GM21737 (cell line): ENCODE measurements at regions not wholly inside any gene's neighbourhood (a gene's known extent, or its start where the extent isn't known, plus 50 kb on each side); places are given as distances from the start of the nearest gene placed in this dataset.

Experiments used
- ATAC-seq: cut with Tn5 transposase; IDR thresholded peaks from one replicate; pipeline ENCODE4 v1.9.1; 2021; ENCODE audit warnings: mild to moderate bottlenecking, moderate library complexity; ENCODE audit not compliant: unreplicated experiment

DNA sequence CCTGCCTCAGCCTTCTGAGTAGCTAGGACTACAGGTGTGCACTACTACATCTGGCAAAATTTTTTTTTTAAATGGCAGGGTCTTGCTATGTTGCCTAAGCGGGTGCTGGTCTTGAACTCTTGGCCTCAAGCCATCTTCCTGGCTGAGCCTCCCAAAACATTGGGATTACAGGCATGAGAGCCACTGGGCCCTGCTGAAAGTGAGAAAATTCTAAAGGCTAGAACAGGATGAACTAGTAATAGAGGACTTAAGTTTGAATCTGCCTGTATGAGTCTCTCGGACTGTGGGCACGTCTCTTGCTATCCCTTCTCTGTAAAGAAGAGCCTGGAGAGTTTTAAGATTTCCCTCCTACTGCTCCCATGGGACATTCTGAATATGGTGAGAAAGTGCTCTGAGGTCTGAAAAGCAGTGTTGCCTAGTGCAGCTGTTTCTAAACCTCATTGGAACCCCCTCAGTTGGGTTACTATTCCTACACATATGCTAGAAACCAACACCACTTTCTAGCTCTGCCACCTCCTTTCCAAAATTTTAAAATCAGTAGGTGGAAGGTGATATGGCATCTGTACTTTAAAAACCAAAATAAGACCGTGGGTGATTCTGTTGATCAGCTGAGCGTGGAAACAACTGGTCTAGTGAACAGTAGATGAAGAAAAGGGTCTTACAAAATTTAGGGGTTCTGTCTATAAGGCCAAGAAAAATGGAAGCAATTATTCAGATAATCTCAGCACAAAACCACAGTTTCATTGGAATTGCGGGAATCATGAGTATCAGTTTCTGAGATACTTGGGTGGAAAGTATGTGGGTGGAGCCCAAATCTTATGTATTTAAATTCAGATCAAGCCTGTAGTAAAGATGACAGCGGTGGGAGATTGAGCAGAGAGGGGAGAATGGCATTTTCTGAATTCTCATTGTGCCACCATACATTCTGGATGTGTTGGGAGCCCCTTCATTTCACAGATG is 259.8 kb upstream of the CXCR4 start:
- no peak for ATAC-seq

- ATAC-seq: no peak
These were observed 258.9 kb upstream of the CXCR4 start for GRCh38 chr2:136376798-136377211.

DNA sequence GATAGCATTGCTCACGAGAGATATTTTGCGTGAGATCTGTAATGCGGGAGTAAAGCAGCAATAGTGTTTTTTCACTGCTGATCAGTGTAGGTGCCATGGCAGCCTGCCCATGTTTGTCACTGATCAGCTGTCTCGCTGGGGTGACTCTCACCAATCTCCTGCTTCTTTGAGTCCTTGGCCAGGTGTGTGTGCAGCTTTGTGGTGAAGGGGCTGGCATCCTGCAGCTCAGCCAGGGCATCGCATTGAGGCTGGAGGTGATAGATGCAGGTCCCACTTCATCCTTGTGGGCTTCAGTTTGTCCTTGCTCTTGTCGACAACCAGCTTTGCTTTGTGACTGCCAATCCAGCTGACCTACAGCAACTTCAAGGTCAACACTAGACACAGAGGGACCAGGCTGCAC is 258.3 kb upstream of the CXCR4 start:
- no peak for ATAC-seq

DNA sequence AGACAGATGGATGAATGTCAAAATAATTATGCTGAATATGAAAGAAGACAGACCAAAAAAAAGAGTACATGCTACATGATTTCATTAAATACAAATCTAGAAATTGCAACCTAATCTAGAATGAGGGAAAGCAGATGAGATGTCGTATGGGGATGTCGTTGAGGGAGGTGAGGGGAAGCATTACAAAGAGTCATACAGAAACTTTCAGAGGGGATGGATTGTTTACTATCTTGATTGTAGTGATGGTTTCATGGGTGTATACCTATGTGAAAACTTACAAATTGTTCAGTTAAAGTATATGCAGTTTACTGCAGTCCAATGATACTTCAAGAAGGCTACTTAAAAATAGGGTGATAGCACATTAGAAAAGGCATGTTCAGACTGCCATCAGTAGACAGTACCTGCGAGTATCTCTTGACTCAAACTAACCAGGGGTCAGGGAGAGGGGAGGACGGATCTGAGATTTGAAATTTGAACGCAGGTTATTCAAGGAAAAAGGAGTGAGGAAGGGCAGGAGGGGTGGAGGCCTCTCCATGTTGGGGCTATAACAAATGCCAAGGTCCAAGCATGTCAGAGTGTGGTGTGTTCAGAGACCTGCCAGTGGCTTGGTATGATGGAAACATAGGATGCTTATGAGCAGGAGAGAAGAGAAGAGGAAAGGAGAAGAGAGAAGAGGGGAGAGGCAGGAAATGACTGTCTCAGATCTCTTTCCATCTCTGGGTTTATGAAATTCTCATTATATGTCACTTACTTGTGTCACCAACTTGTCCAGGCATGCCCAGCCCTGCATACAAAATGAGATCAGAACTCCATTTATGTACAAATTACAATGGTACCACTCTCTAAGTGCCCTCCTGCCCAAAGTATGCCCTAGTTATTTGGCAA is 257.3 kb upstream of the CXCR4 start:
- ATAC-seq: no peak

DNA sequence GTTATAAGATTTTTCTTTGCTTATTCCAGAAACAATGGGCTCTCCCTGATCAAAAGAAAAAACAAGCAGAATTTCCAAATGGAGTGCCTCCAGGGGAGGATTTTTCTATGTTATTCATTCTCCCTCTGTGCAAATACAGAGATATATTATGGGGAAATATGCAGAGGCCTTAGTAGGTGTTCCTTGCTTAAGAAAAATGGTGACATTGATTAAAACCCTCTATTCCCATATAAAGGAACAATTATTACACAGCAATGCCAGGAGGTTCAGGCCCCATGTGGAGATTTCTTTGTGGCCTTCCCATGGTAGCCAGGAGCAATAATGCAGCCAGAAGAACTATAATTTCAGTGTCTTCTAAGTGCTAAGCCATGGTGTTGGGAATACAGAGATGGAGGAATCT is 255.9 kb upstream of the CXCR4 start:
- no peak for ATAC-seq

DNA sequence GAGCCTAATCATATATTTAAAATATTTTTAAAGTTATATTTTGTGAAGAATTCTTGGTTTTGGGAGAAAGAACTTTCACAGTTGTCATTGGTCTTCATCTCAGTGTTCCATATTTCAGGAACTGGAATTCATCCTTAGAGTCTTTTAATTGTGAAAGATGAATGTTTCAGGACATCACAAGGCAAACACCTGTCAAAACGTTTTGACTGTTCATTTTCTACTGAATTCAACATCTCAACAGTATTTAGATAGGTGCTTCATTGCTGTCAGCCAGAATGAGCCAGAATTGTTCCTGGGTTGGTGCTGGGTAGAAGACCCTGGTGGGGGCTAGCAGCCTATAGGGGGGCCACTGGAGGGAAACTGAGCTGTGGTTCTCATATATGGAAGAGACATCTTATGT is 255.1 kb upstream of the CXCR4 start:
- no peak for ATAC-seq

DNA sequence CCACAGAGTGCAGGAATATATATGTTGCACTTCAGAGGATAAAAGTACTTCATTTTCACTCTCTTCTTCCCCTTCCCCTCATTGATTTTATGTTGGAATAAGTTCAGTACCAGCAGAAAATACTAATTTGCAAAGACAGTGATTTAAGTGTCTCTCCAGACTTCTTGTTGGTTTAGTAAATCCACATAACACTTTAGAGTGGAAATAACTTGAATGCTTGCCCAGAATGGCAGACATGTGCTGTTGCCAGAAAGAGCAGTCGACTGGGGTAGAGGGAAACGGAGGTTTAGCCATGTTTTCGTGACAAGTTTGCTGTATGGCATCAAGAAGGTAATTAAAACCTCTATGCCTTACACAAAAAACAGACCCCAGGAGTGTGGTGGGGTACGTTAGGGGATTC is 246.0 kb upstream of the CXCR4 start:
- ATAC-seq: no peak

DNA sequence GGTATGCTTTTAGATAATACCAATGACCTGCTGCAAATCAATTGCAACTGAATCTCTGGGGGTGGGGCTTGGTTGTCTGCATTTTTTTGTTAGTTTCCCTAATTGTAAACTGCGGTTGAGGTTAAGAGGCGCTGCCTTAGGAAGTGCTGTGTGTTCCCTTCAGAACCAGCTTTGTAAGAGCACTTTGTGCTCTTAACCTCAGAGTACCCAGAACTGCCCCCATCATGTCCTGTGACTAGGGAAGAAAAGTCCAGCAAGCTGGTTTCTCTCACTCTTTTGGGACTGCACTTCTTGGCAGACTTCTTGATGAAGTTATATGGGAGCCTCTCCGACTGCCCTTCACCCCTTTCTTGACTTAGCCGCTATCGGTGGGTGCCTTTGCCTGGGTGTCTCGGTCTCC is 245.5 kb upstream of the CXCR4 start:
- ATAC-seq: no peak

GRCh38 chr2:136362676-136363390 is 244.9 kb upstream of the CXCR4 start:
- ATAC-seq: peak; percentile 90

GRCh38 chr2:136361521-136361920 is 243.6 kb upstream of the CXCR4 start:
- ATAC-seq: no peak

- ATAC-seq: no peak
These were observed 242.8 kb upstream of the CXCR4 start for GRCh38 chr2:136360790-136361189.

DNA sequence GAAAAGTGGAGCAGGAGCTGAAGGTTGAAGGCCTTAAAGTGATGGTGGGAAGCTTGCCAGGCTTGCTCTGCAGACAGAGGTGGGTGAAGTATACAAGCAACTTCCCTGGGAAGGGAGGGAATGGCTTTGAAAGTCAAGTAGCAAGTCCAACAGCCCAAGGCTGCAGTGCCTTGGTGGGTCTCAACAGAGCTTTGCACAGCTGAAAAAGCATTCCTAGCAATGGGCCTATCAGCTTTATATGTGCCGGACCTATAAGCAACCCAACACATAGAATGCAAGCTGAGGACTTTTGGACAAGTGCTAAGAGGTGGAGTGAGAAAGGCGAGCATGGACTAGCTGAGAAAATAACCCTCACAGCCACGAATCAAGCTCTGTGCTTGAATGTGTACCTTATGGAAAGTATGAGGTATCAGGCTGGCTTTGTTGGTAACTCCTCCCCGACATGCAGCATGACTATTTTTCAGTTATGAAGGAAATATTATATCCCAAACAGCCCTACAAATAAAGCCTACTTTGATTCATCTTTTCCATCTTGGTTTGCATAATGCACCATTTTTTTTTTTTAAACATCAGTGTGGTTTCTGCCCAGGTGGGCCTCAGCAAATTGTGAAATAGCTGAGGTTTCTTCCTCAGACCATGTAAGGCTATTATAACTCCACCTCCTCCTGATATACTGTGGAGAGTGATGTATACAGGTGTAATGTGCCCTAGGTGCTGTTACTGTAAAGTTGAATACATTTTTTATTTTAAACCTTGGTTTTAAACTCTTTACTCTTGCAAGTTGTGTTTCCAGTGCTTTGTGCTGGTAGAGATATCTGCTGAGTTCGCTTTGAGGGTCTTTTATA is 241.4 kb upstream of the CXCR4 start:
- no peak for ATAC-seq

- no peak for ATAC-seq
These were observed 240.6 kb upstream of the CXCR4 start for GRCh38 chr2:136358576-136358975.

GRCh38 chr2:136357007-136357380 is 239.0 kb upstream of the CXCR4 start:
- ATAC-seq: no peak

DNA sequence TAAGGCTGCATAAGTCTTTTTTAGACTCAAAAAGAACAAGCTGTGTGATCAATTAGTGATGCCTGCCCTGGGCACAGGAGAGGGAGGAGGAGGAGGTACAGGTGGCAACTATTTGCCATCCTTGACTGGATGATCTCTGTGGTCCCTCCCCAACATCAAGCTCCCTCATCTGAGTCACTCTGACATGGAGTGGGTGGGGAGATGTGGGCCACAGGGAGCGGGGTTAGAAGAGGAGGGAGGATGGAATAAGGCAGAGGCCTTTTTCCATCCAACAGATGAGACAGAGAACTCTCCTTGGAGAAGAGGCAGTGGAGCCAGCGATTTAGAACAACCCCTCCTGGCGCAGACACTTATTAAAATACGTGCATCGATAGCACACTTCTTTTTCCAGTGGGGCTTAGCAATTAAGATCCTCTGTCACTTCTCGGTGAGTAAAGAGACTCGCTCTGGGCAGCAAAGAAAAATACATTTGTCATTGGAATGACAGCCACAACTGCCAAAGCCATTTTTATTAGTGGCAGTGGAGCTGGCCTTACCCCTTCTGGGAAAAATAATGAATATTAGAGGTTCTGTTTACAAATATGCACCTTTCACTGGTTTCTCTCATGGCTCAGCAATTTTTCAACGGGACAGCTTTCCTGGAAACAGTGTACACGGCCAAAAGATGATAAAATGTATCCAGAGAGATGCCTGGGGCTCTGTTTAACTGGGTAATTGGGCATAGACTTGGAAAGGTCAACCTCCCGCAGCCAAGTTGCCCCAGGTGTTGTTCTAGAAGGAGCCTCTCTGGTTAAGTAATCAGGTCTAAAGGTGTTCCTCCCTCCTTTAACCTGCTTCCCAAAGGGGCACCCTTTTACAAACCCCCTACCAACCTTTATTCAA is 238.4 kb upstream of the CXCR4 start:
- ATAC-seq: no peak

GRCh38 chr2:136351684-136352083 is 233.7 kb upstream of the CXCR4 start:
- ATAC-seq: no peak

- ATAC-seq: no peak
These were observed 230.0 kb upstream of the CXCR4 start for GRCh38 chr2:136347981-136348380.

DNA sequence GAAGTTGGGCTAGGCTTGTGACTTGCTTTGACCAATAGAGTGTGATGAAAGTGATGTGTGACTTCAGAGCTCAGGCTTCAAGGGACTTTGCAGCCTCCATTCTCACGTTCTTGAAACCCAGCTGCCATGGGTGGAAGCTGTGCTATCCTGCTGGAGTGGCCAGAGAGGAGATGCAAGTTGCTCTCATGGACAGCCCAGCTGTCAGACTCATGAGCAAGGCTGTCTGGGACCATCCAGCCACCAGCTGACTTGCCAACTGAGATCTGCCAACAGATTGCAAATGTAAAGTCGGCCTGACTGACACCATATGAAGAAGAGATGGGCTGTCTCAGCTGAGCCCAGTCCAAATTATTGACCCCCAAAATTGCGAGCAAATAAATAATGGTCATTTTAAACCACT is 226.4 kb upstream of the CXCR4 start:
- no peak for ATAC-seq

DNA sequence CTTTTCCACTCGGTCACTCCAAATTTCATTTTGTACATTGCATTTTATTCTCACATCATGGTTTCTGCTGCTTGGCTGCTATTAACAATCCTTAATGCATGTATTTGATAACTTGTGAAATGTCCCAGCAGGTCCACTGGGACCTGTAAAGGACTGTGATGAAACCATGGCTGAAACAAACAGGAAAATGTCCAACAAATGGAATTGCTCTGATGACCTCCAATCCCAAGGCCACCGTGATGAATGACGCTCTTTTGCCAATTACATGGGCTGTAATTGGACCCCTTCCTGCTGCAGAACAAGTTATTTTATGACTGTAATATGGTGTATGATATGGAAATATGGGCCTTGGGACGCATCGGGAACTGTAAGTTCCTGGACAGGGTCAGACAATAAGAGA is 224.2 kb upstream of the CXCR4 start:
- no peak for ATAC-seq
